D341Med (cell line): ENCODE measurements at regions not wholly inside any gene's neighbourhood (a gene's known extent, or its start where the extent isn't known, plus 50 kb on each side); places are given as distances from the start of the nearest gene placed in this dataset.
"Not testable (repeated sequence)": the region's sequence is repeated elsewhere in the genome, so short reads cannot be mapped to it uniquely, and the experiment has no call there.

Source experiments
- DNase-seq: peaks from one replicate; pipeline ENCODE4 v3.0.0; 2012; ENCODE audit warnings: low spot score

- DNase-seq, result no peak
These were observed 67.2 kb downstream of the BUB3 start for GRCh38 chr10:123221418-123221817.

GRCh38 chr10:123222832-123223231 lies 68.6 kb downstream of the BUB3 start:
- DNase-seq, result no peak

GRCh38 chr10:123227706-123228105 lies 73.5 kb downstream of the BUB3 start:
- no peak for DNase-seq

GRCh38 chr10:123229927-123230630 lies 75.9 kb downstream of the BUB3 start:
- no peak for DNase-seq

- not testable (repeated sequence) for DNase-seq
These were observed 78.7 kb downstream of the BUB3 start for GRCh38 chr10:123232879-123233278.

GRCh38 chr10:123235014-123235413 lies 80.8 kb downstream of the BUB3 start:
- DNase-seq, result not testable (repeated sequence)

GRCh38 chr10:123236126-123236525 lies 81.9 kb downstream of the BUB3 start:
- no peak for DNase-seq

- no peak for DNase-seq
These were observed 86.0 kb downstream of the BUB3 start for GRCh38 chr10:123240250-123240649.

- DNase-seq, result no peak
These were observed 86.6 kb downstream of the BUB3 start for GRCh38 chr10:123240776-123241175.

GRCh38 chr10:123241391-123242141 lies 87.4 kb downstream of the BUB3 start:
- DNase-seq, result no peak

GRCh38 chr10:123244747-123245146 lies 90.5 kb downstream of the BUB3 start:
- DNase-seq, result no peak

GRCh38 chr10:123245264-123245663 lies 91.1 kb downstream of the BUB3 start:
- no peak for DNase-seq

GRCh38 chr10:123249894-123250293 lies 95.7 kb downstream of the BUB3 start:
- no peak for DNase-seq

- DNase-seq, result no peak
These were observed 96.4 kb downstream of the BUB3 start for GRCh38 chr10:123250640-123251039.

- DNase-seq, result no peak
These were observed 98.6 kb downstream of the BUB3 start for GRCh38 chr10:123252779-123253178.

GRCh38 chr10:123254343-123254742 lies 100.1 kb downstream of the BUB3 start:
- DNase-seq, result not testable (repeated sequence)

- DNase-seq, result no peak
These were observed 103.8 kb downstream of the BUB3 start for GRCh38 chr10:123257904-123258456.

- no peak for DNase-seq
These were observed 104.9 kb downstream of the BUB3 start for GRCh38 chr10:123259081-123259480.

GRCh38 chr10:123259791-123260190 lies 105.6 kb downstream of the BUB3 start:
- DNase-seq, result no peak

- DNase-seq, result no peak
These were observed 108.3 kb downstream of the BUB3 start for GRCh38 chr10:123262456-123262855.

GRCh38 chr10:123266971-123267370 lies 112.8 kb downstream of the BUB3 start:
- no peak for DNase-seq

- no peak for DNase-seq
These were observed 114.9 kb downstream of the BUB3 start for GRCh38 chr10:123269017-123269552.

- DNase-seq, result no peak
These were observed 115.5 kb downstream of the BUB3 start for GRCh38 chr10:123269675-123270074.
